ENCODE measurements at regions not wholly inside any gene's neighbourhood (a gene's known extent, or its start where the extent isn't known, plus 50 kb on each side); places are given as distances from the start of the nearest gene placed in this dataset.

- no peak overlapping the region for H3K9ac ChIP-seq (ENCODE audit: low read length)
- H3K4me3 ChIP-seq (ENCODE audit: low read length), result no peak overlapping the region
- no peak for DNase-seq
- H3K9me2 ChIP-seq (replicated peaks; ENCODE audit: insufficient read depth, low read length), result no peaks in the 10 kb centered on the region
- peaks cover 11% of the 10 kb centered on the region for H3K4me1 ChIP-seq (ENCODE audit: low read length)
- TF ChIP-seq EZH2 (optimal IDR thresholded peaks at IDR 0.05; ENCODE audit: low read depth, low read length), result no peak
- no peak for TF ChIP-seq CTCF (IDR thresholded peaks at IDR 0.05; ENCODE audit: low read length)
- TF ChIP-seq EZH2phosphoT487 (IDR thresholded peaks at IDR 0.05; ENCODE audit: low read length), result no peak
- no peaks in the 10 kb centered on the region for H4K20me1 ChIP-seq (ENCODE audit: insufficient read depth, low read length)
- no peak overlapping the region for H2AFZ ChIP-seq (ENCODE audit: low read length)
- H3K79me2 ChIP-seq (ENCODE audit: low read length), result no peaks in the 10 kb centered on the region
- no peaks in the 10 kb centered on the region for H3K36me3 ChIP-seq (replicated peaks; ENCODE audit: insufficient read depth, low read length)
- no peak overlapping the region for H3K27ac ChIP-seq (ENCODE audit: low read length)
- H3K4me2 ChIP-seq (ENCODE audit: low read depth, low read length), result no peak overlapping the region
- no peaks in the 10 kb centered on the region for H3K27me3 ChIP-seq (replicated peaks; ENCODE audit: insufficient read depth, low read length)
- H3K9me3 ChIP-seq (replicated peaks; ENCODE audit: insufficient read depth, low read length), result no peaks in the 10 kb centered on the region
- H3F3A ChIP-seq (ENCODE audit: insufficient read depth, low read length), result no peaks in the 10 kb centered on the region
Measured at GRCh38 chr21:24032709-24033232, 1574.5 kb downstream of the MRPL39 start.

GRCh38 chr21:24027396-24027795, 1579.9 kb downstream of the MRPL39 start:
- H4K20me1 ChIP-seq (ENCODE audit: insufficient read depth, low read length), result no peaks in the 10 kb centered on the region
- H3K9me2 ChIP-seq (replicated peaks; ENCODE audit: insufficient read depth, low read length), result no peaks in the 10 kb centered on the region
- H3K4me2 ChIP-seq (ENCODE audit: low read depth, low read length), result no peak overlapping the region
- no peak overlapping the region for H2AFZ ChIP-seq (ENCODE audit: low read length)
- no peaks in the 10 kb centered on the region for H3K79me2 ChIP-seq (ENCODE audit: low read length)
- H3K4me1 ChIP-seq (ENCODE audit: low read length), result peaks cover 11% of the 10 kb centered on the region
- no peak overlapping the region for H3K4me3 ChIP-seq (ENCODE audit: low read length)
- DNase-seq, result no peak
- no peak overlapping the region for H3K9ac ChIP-seq (ENCODE audit: low read length)
- H3F3A ChIP-seq (ENCODE audit: insufficient read depth, low read length), result no peaks in the 10 kb centered on the region
- H3K9me3 ChIP-seq (replicated peaks; ENCODE audit: insufficient read depth, low read length), result no peaks in the 10 kb centered on the region
- no peaks in the 10 kb centered on the region for H3K27me3 ChIP-seq (replicated peaks; ENCODE audit: insufficient read depth, low read length)
- H3K27ac ChIP-seq (ENCODE audit: low read length), result no peak overlapping the region
- TF ChIP-seq EZH2phosphoT487 (IDR thresholded peaks at IDR 0.05; ENCODE audit: low read length) (no peak), EZH2 (optimal IDR thresholded peaks at IDR 0.05; ENCODE audit: low read depth, low read length) (no peak), CTCF (IDR thresholded peaks at IDR 0.05; ENCODE audit: low read length) (no peak)
- H3K36me3 ChIP-seq (replicated peaks; ENCODE audit: insufficient read depth, low read length), result no peaks in the 10 kb centered on the region

- Histone ChIP-seq H3K4me2 (ENCODE audit: low read depth, low read length) (no peak overlapping the region), H3K27me3 (replicated peaks; ENCODE audit: insufficient read depth, low read length) (no peaks in the 10 kb centered on the region), H3K9ac (ENCODE audit: low read length) (no peak overlapping the region), H3K4me3 (ENCODE audit: low read length) (no peak overlapping the region), H3K4me1 (ENCODE audit: low read length) (peaks cover 11% of the 10 kb centered on the region), H3K79me2 (ENCODE audit: low read length) (no peaks in the 10 kb centered on the region), H3K9me3 (replicated peaks; ENCODE audit: insufficient read depth, low read length) (no peaks in the 10 kb centered on the region), H3K36me3 (replicated peaks; ENCODE audit: insufficient read depth, low read length) (no peaks in the 10 kb centered on the region), H3K9me2 (replicated peaks; ENCODE audit: insufficient read depth, low read length) (no peaks in the 10 kb centered on the region), H4K20me1 (ENCODE audit: insufficient read depth, low read length) (no peaks in the 10 kb centered on the region), H2AFZ (ENCODE audit: low read length) (no peak overlapping the region), H3K27ac (ENCODE audit: low read length) (no peak overlapping the region), H3F3A (ENCODE audit: insufficient read depth, low read length) (no peaks in the 10 kb centered on the region)
- no peak for TF ChIP-seq CTCF (IDR thresholded peaks at IDR 0.05; ENCODE audit: low read length)
- no peak for TF ChIP-seq EZH2 (optimal IDR thresholded peaks at IDR 0.05; ENCODE audit: low read depth, low read length)
- TF ChIP-seq EZH2phosphoT487 (IDR thresholded peaks at IDR 0.05; ENCODE audit: low read length), result no peak
- no peak for DNase-seq
Measured at GRCh38 chr21:24025101-24025500, 1582.2 kb downstream of the MRPL39 start.
